ENCODE measurements at regions not wholly inside any gene's neighbourhood (a gene's known extent, or its start where the extent isn't known, plus 50 kb on each side); places are given as distances from the start of the nearest gene placed in this dataset.

DNA sequence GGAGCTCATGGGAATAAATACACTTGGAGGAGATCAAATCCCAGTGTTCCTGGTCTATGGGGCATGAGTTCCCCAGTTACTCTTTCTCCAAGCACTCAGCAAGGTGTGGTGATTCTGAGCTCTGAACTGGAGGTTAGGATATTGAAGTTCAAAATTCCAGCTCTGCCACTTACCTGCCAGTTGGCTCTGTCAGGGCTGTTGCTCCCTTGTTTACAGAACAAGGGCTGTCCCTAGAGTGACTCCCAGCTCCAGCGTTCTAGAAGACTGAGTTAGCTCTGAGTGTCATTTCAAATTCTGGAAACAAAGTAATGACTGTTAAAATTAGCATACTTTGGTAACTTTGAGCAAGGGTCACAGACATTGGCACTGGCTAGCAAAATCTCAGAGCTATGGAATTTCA is 69.7 kb upstream of the ZBED5 start:
- Histone ChIP-seq H3K4me3 (ENCODE audit: low read depth in 1 of 3, low read length in 3 of 3) (no peak overlapping the region), H3K4me1 (ENCODE audit: control insufficient read depth in 3 of 3, insufficient read depth in 2 of 3, low read depth in 1 of 3, low read length in 2 of 3) (peaks cover 2 to 19% (median 2%) of the 10 kb centered on the region in 3 donors), H3K36me3 (ENCODE audit: control insufficient read depth in 3 of 3, insufficient read depth in 2 of 3, low read depth in 1 of 3, low read length in 3 of 3) (no peaks in the 10 kb centered on the region), H3K27me3 (ENCODE audit: control insufficient read depth in 3 of 3, insufficient read depth in 3 of 3, low read length in 3 of 3) (no peaks in the 10 kb centered on the region), H3K27ac (ENCODE audit: low read depth in 1 of 3, low read length in 2 of 3) (peak overlapping the region in 1 of 3 donors; percentile 19), H3K9me3 (ENCODE audit: control insufficient read depth in 2 of 2, insufficient read depth in 1 of 2, low read depth in 1 of 2, low read length in 1 of 2) (no peaks in the 10 kb centered on the region)
- 8 to 36% (median 21%) methylated on average over 1 of the region's 1 CpG for WGBS, 3 donors
- FAIRE-seq: no peak
- peak; percentile 73 to 85 for DNase-seq

DNA sequence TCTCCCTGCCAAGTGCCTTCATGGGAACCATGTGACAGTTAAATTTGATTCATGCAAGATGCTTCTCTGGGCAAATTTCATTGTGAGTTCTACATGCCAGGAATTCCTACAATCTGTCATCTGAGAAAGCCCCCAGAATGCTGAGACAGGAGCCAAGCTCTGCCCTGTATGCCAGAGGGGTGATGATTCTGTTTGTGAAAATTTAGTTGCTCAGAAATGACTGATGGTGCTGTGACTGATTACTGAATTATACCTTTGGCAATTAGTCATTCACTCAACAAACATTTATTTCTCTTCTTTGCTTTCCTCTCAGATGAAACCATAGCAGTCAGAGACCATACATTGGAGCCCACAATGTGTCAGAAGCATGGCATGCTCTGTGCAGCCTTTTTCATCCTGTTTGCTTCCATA is 69.0 kb upstream of the ZBED5 start:
- H3K27me3 ChIP-seq (ENCODE audit: control insufficient read depth in 3 of 3, insufficient read depth in 3 of 3, low read length in 3 of 3): no peaks in the 10 kb centered on the region
- H3K9me3 ChIP-seq (ENCODE audit: control insufficient read depth in 2 of 2, insufficient read depth in 1 of 2, low read depth in 1 of 2, low read length in 1 of 2): no peaks in the 10 kb centered on the region
- H3K36me3 ChIP-seq (ENCODE audit: control insufficient read depth in 3 of 3, insufficient read depth in 2 of 3, low read depth in 1 of 3, low read length in 3 of 3): no peaks in the 10 kb centered on the region
- no peak overlapping the region for H3K27ac ChIP-seq (ENCODE audit: low read depth in 1 of 3, low read length in 2 of 3)
- no peak for FAIRE-seq
- H3K4me3 ChIP-seq (ENCODE audit: low read depth in 1 of 3, low read length in 3 of 3): no peak overlapping the region
- H3K4me1 ChIP-seq (ENCODE audit: control insufficient read depth in 3 of 3, insufficient read depth in 2 of 3, low read depth in 1 of 3, low read length in 2 of 3): peaks cover 2 to 16% (median 2%) of the 10 kb centered on the region in 3 donors
- no peak for DNase-seq

DNA sequence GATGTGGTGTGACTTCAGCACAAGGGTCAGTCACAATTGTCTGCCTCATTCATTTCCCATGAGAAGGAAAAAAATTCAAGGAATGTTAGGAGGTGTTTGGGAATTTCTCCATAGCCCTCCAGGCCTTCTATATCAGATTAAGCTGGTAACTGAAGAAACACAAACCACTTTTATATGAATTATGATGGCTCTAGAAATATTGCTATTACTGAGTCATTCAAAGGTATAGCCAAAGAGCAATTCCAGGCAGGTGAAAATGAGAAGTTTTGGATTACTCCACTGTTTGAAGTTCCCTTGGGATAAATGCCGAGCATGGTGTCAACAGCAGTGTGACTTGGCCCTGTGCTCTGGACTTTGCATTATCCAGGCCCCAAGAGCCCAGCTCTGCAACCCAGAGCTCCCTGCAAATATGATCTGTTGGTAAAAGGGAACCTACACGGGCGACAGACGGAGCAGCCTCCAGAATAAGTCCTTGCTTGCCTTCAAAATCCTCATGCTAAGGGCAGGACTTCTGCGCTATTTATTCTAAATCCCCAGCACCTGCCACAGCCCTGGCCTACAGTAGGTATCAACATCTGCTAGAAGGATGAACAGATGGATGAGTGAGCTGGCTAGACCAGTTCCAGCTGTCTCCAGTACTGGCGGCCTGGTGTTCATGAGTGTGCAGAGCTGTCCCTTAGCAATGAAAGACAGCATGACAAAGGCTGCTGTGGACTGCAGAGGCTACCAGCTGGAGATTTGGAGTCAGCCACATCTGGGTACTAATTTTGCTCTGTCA is 67.5 kb upstream of the ZBED5 start:
- Histone ChIP-seq H3K27me3 (ENCODE audit: control insufficient read depth in 3 of 3, insufficient read depth in 3 of 3, low read length in 3 of 3) (no peaks in the 10 kb centered on the region), H3K36me3 (ENCODE audit: control insufficient read depth in 3 of 3, insufficient read depth in 2 of 3, low read depth in 1 of 3, low read length in 3 of 3) (no peaks in the 10 kb centered on the region), H3K4me3 (ENCODE audit: low read depth in 1 of 3, low read length in 3 of 3) (no peak overlapping the region), H3K27ac (ENCODE audit: low read depth in 1 of 3, low read length in 2 of 3) (no peak overlapping the region), H3K4me1 (ENCODE audit: control insufficient read depth in 3 of 3, insufficient read depth in 2 of 3, low read depth in 1 of 3, low read length in 2 of 3) (peaks cover 0 to 13% (median 2%) of the 10 kb centered on the region in 3 donors), H3K9me3 (ENCODE audit: control insufficient read depth in 2 of 2, insufficient read depth in 1 of 2, low read depth in 1 of 2, low read length in 1 of 2) (no peaks in the 10 kb centered on the region)
- WGBS, 3 donors: 90 to 95% (median 90%) methylated on average over 6 of the region's 6 CpGs
- FAIRE-seq: no peak
- DNase-seq: no peak

DNA sequence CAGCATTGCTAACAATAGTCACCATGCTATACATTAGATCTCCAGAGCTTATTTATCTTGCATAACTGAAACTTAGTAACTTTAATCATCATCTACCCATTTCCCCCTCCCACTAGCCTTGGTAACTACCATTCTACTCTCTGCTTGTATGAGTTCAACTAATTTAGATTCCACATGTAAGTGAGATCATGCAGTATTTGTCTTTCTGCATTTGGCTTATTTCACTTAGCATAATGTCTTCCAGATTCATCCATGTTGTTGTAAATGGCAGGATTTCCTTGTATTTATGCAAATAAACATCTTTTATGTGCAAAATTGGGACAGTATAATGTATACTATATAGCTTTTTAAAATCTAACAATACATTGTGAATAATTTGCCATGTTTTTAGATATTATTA is 66.0 kb upstream of the ZBED5 start:
- Histone ChIP-seq H3K27me3 (ENCODE audit: control insufficient read depth in 3 of 3, insufficient read depth in 3 of 3, low read length in 3 of 3) (no peaks in the 10 kb centered on the region), H3K4me3 (ENCODE audit: low read depth in 1 of 3, low read length in 3 of 3) (no peak overlapping the region), H3K9me3 (ENCODE audit: control insufficient read depth in 2 of 2, insufficient read depth in 1 of 2, low read depth in 1 of 2, low read length in 1 of 2) (no peaks in the 10 kb centered on the region), H3K4me1 (ENCODE audit: control insufficient read depth in 3 of 3, insufficient read depth in 2 of 3, low read depth in 1 of 3, low read length in 2 of 3) (peaks cover 0 to 12% (median under 1%) of the 10 kb centered on the region in 3 donors), H3K36me3 (ENCODE audit: control insufficient read depth in 3 of 3, insufficient read depth in 2 of 3, low read depth in 1 of 3, low read length in 3 of 3) (no peaks in the 10 kb centered on the region), H3K27ac (ENCODE audit: low read depth in 1 of 3, low read length in 2 of 3) (no peak overlapping the region)
- DNase-seq: no peak
- no peak for FAIRE-seq

DNA sequence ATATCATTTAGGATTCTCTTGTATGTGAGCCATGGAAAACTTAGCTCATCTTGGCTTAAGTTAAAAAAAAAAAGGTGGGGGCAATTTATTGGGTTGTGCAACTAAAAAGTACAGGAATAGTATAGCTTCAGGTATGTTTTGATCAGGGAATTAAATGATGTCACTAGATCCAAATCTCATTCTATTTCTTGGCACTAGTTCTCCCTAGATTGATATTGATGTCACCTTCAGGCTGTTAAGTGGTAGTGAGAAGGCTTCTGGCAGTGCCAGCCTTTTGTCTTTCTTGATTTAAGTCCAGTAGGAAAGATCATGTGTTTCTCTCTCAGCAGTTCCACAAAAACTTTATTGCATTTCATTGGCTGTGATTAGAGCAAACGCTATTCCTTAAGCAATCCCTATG is 65.0 kb upstream of the ZBED5 start:
- no peak overlapping the region for H3K4me3 ChIP-seq (ENCODE audit: low read depth in 1 of 3, low read length in 3 of 3)
- H3K27me3 ChIP-seq (ENCODE audit: control insufficient read depth in 3 of 3, insufficient read depth in 3 of 3, low read length in 3 of 3): no peaks in the 10 kb centered on the region
- H3K4me1 ChIP-seq (ENCODE audit: control insufficient read depth in 3 of 3, insufficient read depth in 2 of 3, low read depth in 1 of 3, low read length in 2 of 3): peaks cover 0 to 12% (median 0%) of the 10 kb centered on the region in 3 donors
- H3K27ac ChIP-seq (ENCODE audit: low read depth in 1 of 3, low read length in 2 of 3): no peak overlapping the region
- FAIRE-seq (no peak), DNase-seq (no peak)
- no peaks in the 10 kb centered on the region for H3K36me3 ChIP-seq (ENCODE audit: control insufficient read depth in 3 of 3, insufficient read depth in 2 of 3, low read depth in 1 of 3, low read length in 3 of 3)
- peaks cover 0 to under 1% of the 10 kb centered on the region in 2 donors for H3K9me3 ChIP-seq (ENCODE audit: control insufficient read depth in 2 of 2, insufficient read depth in 1 of 2, low read depth in 1 of 2, low read length in 1 of 2)
- WGBS, 3 donors: 40 to 83% (median 79%) methylated on average over 1 of the region's 1 CpG

DNA sequence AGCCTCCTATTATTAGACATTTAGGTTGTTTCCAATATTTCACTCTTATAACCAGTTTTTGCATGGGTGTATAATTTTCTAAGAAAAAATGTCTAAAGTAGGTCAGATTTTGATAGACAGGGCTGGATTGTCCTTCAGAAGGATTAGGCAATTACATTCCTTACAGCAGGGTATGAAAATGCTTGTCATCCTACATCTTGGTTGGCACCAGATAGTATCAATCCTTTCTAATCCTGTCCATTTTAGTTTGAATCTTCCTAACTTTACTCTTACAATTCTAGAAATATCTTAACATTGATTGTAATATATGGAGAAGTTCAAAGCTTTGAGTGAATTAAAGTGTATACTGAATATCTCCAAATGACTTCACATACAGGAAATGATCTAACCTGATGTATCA is 63.0 kb upstream of the ZBED5 start:
- FAIRE-seq (no peak), DNase-seq (no peak)
- Histone ChIP-seq H3K4me3 (ENCODE audit: low read depth in 1 of 3, low read length in 3 of 3) (no peak overlapping the region), H3K27me3 (ENCODE audit: control insufficient read depth in 3 of 3, insufficient read depth in 3 of 3, low read length in 3 of 3) (no peaks in the 10 kb centered on the region), H3K9me3 (ENCODE audit: control insufficient read depth in 2 of 2, insufficient read depth in 1 of 2, low read depth in 1 of 2, low read length in 1 of 2) (peaks cover 0 to 14% of the 10 kb centered on the region in 2 donors), H3K4me1 (ENCODE audit: control insufficient read depth in 3 of 3, insufficient read depth in 2 of 3, low read depth in 1 of 3, low read length in 2 of 3) (peaks cover 0 to 8% (median 0%) of the 10 kb centered on the region in 3 donors), H3K36me3 (ENCODE audit: control insufficient read depth in 3 of 3, insufficient read depth in 2 of 3, low read depth in 1 of 3, low read length in 3 of 3) (no peaks in the 10 kb centered on the region), H3K27ac (ENCODE audit: low read depth in 1 of 3, low read length in 2 of 3) (no peak overlapping the region)

DNA sequence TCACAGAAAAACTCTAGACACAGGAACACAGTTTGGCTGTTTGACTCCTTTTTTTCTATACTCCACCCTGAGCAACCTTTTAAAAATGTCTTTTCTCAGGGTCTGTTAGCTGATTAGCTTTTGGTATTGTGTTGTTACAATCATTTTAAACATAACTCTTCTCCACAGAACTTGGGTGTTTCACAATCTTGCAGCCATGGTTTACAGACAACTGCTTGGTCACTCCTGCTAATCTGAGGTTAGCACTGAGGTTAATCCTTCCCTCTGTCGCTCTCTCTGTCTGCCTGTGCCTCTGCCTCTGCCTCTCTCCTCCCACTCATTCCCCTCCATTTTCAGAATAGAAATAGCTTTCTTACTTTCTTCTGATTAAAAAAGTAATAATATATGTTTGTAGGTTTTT is 62.4 kb upstream of the ZBED5 start:
- DNase-seq (no peak), FAIRE-seq (no peak)
- WGBS, 3 donors: 54 to 82% (median 68%) methylated on average over 1 of the region's 1 CpG

DNA sequence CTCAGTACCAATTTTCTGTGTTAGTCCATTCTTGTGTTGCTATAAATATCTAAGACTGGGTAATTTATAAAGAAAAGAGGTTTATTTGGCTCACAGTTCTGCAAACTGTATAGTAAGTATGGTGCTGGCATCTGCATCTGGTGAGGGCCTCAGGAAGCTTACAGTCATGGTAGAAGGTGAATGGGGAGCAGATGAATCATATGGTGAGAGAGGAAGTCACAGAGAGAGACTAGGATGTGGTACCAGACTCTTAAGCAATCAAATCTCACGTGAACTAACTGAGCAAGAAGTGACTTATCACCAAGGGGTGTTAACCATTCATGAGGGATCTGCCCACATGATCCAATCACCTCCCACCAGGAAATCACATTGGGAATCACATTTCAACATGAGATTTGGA is 60.8 kb upstream of the ZBED5 start:
- H3K27me3 ChIP-seq (ENCODE audit: control insufficient read depth in 3 of 3, insufficient read depth in 3 of 3, low read length in 3 of 3): no peaks in the 10 kb centered on the region
- H3K27ac ChIP-seq (ENCODE audit: low read depth in 1 of 3, low read length in 2 of 3): no peak overlapping the region
- peaks cover 0 to 5% (median 0%) of the 10 kb centered on the region in 3 donors for H3K4me1 ChIP-seq (ENCODE audit: control insufficient read depth in 3 of 3, insufficient read depth in 2 of 3, low read depth in 1 of 3, low read length in 2 of 3)
- no peaks in the 10 kb centered on the region for H3K36me3 ChIP-seq (ENCODE audit: control insufficient read depth in 3 of 3, insufficient read depth in 2 of 3, low read depth in 1 of 3, low read length in 3 of 3)
- 42 to 48% (median 48%) methylated on average over 1 of the region's 1 CpG for WGBS, 3 donors
- no peak for FAIRE-seq
- no peak overlapping the region for H3K4me3 ChIP-seq (ENCODE audit: low read depth in 1 of 3, low read length in 3 of 3)
- DNase-seq: no peak
- H3K9me3 ChIP-seq (ENCODE audit: control insufficient read depth in 2 of 2, insufficient read depth in 1 of 2, low read depth in 1 of 2, low read length in 1 of 2): peaks cover 0 to 14% of the 10 kb centered on the region in 2 donors

More for the DNA sequence above, 62.4 kb upstream of the ZBED5 start:
- Histone ChIP-seq H3K27me3 (ENCODE audit: control insufficient read depth in 3 of 3, insufficient read depth in 3 of 3, low read length in 3 of 3) (no peaks in the 10 kb centered on the region), H3K36me3 (ENCODE audit: control insufficient read depth in 3 of 3, insufficient read depth in 2 of 3, low read depth in 1 of 3, low read length in 3 of 3) (no peaks in the 10 kb centered on the region), H3K4me3 (ENCODE audit: low read depth in 1 of 3, low read length in 3 of 3) (no peak overlapping the region), H3K27ac (ENCODE audit: low read depth in 1 of 3, low read length in 2 of 3) (no peak overlapping the region), H3K9me3 (ENCODE audit: control insufficient read depth in 2 of 2, insufficient read depth in 1 of 2, low read depth in 1 of 2, low read length in 1 of 2) (peaks cover 0 to 14% of the 10 kb centered on the region in 2 donors), H3K4me1 (ENCODE audit: control insufficient read depth in 3 of 3, insufficient read depth in 2 of 3, low read depth in 1 of 3, low read length in 2 of 3) (peaks cover 0 to 5% (median 0%) of the 10 kb centered on the region in 3 donors)

DNA sequence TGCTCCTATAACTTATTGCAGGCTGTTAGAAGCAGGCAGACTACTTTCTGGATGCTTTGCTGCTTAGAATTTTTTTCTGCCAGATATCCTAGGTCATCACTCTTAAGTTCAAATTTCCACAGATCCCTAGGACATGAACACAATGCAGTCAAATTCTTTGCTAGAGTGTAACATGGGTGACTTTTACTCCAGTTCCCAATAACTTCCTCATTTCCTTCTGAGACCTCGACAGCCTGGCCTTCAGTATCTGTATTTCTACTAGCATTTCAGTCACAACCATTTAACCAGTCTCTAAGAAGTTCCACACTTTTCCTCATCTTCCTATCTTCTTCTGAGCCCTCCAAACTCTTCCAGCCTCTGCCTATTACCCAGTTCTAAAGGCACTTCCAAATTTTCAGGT is 60.4 kb upstream of the ZBED5 start:
- Histone ChIP-seq H3K4me1 (ENCODE audit: control insufficient read depth in 3 of 3, insufficient read depth in 2 of 3, low read depth in 1 of 3, low read length in 2 of 3) (peaks cover 0 to 5% (median 0%) of the 10 kb centered on the region in 3 donors), H3K27me3 (ENCODE audit: control insufficient read depth in 3 of 3, insufficient read depth in 3 of 3, low read length in 3 of 3) (no peaks in the 10 kb centered on the region), H3K36me3 (ENCODE audit: control insufficient read depth in 3 of 3, insufficient read depth in 2 of 3, low read depth in 1 of 3, low read length in 3 of 3) (no peaks in the 10 kb centered on the region), H3K27ac (ENCODE audit: low read depth in 1 of 3, low read length in 2 of 3) (no peak overlapping the region), H3K9me3 (ENCODE audit: control insufficient read depth in 2 of 2, insufficient read depth in 1 of 2, low read depth in 1 of 2, low read length in 1 of 2) (peaks cover 0 to 14% of the 10 kb centered on the region in 2 donors), H3K4me3 (ENCODE audit: low read depth in 1 of 3, low read length in 3 of 3) (no peak overlapping the region)
- FAIRE-seq (no peak), DNase-seq (no peak)
- WGBS, 3 donors: 83 to 86% (median 83%) methylated on average over 1 of the region's 1 CpG
